HEK293 (cell line): ENCODE measurements at regions not wholly inside any gene's neighbourhood (a gene's known extent, or its start where the extent isn't known, plus 50 kb on each side); places are given as distances from the start of the nearest gene placed in this dataset.

Experiments used
- CTCF ChIA-PET: fragments of 350-600 bp; formaldehyde crosslinking; extraction: SDS; loops from one replicate; lab custom pipeline; 2021; ENCODE audit warnings: antibody characterized with exemption; lab: Yijun Ruan, JAX
- POLR2A ChIA-PET: fragments of 300-600 bp; formaldehyde crosslinking; extraction: SDS; loops from one replicate; lab custom pipeline; 2020; ENCODE audit warnings: antibody characterized with exemption, inconsistent platforms; lab: Yijun Ruan, JAX
- H3K27ac ChIP-seq: fragments of 200-500 bp; sonication (Bioruptor generic); 2 replicates; pipeline ENCODE4 v1.5.1; 2014; ENCODE audit warnings: low read depth, low read length, control low read depth, inconsistent platforms; ENCODE audit errors: extremely low read depth
- H3K36me3 ChIP-seq, 2 experiments: fragments of 200-500 bp in 1 of 2; sonication (Bioruptor generic) in 1 of 2; 1 replicate in 1 of 2; 2 replicates in 1 of 2; pipeline ENCODE4 v1.5.1; 2014 to 2017; ENCODE audit warnings: inconsistent platforms in 2 of 2, low read length in 2 of 2; ENCODE audit not compliant: control insufficient read depth in 2 of 2, insufficient read depth in 1 of 2
- H3K4me1 ChIP-seq: fragments of 200-500 bp; sonication (Bioruptor generic); 2 replicates; pipeline ENCODE4 v1.5.1; 2014; ENCODE audit warnings: mild to moderate bottlenecking, low read length, inconsistent platforms; ENCODE audit not compliant: control insufficient read depth, insufficient read depth
- H3K4me3 ChIP-seq: 2 replicates; pipeline ENCODE4 v1.5.1; 2011; ENCODE audit warnings: low read depth, mild to moderate bottlenecking, control low read depth, low read length, moderate library complexity
- H3K9me3 ChIP-seq: fragments of 200-500 bp; sonication (Bioruptor generic); 2 replicates; pipeline ENCODE4 v1.5.1; 2014; ENCODE audit warnings: low read depth, low read length, inconsistent platforms; ENCODE audit not compliant: control insufficient read depth, insufficient read depth
- IKZF3 ChIP-seq: fragments of 450-650 bp; IDR thresholded peaks from 2 replicates; pipeline ENCODE4 v1.5.0; 2018; ENCODE audit warnings: missing biosample characterization, mild to moderate bottlenecking, missing genetic modification characterization, moderate library complexity
- KLF10 ChIP-seq: fragments of 450-650 bp; IDR thresholded peaks from 2 replicates; pipeline ENCODE4 v1.5.1; 2018; ENCODE audit warnings: missing biosample characterization, mild to moderate bottlenecking, missing genetic modification characterization
- KLF8 ChIP-seq: fragments of 450-650 bp; formaldehyde crosslinking; IDR thresholded peaks from 2 replicates; pipeline ENCODE4 v1.5.1; 2016; ENCODE audit warnings: missing biosample characterization, missing genetic modification characterization
- MZF1 ChIP-seq: fragments of 450-650 bp; formaldehyde crosslinking; IDR thresholded peaks from 2 replicates; pipeline ENCODE4 v1.5.1; 2017; ENCODE audit warnings: missing biosample characterization, missing genetic modification characterization, borderline replicate concordance
- SCRT1 ChIP-seq: fragments of 450-650 bp; formaldehyde crosslinking; IDR thresholded peaks from 2 replicates; pipeline ENCODE4 v1.5.1; 2016; ENCODE audit warnings: missing biosample characterization, missing genetic modification characterization, borderline replicate concordance
- TCF7L2 ChIP-seq: IDR thresholded peaks from 2 replicates; pipeline ENCODE4 v1.6.1; 2011; ENCODE audit warnings: low read depth, mild to moderate bottlenecking, inconsistent platforms, low read length, moderate library complexity, borderline replicate concordance
- ZBTB17 ChIP-seq: fragments of 450-650 bp; formaldehyde crosslinking; IDR thresholded peaks from 2 replicates; pipeline ENCODE4 v1.5.1; 2016; ENCODE audit warnings: missing biosample characterization, missing genetic modification characterization
- ZBTB7A ChIP-seq: fragments of 450-650 bp; formaldehyde crosslinking; IDR thresholded peaks from 2 replicates; pipeline ENCODE4 v1.5.1; 2016; ENCODE audit warnings: low read depth, missing biosample characterization, missing genetic modification characterization
- ZFHX2 ChIP-seq: fragments of 450-650 bp; formaldehyde crosslinking; conservative IDR thresholded peaks from 2 replicates; pipeline ENCODE4 v1.5.1; 2016; ENCODE audit warnings: missing biosample characterization, missing genetic modification characterization
- ZNF112 ChIP-seq: fragments of 450-650 bp; formaldehyde crosslinking; IDR thresholded peaks from 2 replicates; pipeline ENCODE4 v1.5.0; 2017; ENCODE audit warnings: missing biosample characterization, missing genetic modification characterization
- ZNF157 ChIP-seq: fragments of 450-650 bp; formaldehyde crosslinking; IDR thresholded peaks from 2 replicates; pipeline ENCODE4 v1.5.1; 2016; ENCODE audit warnings: missing biosample characterization, missing genetic modification characterization
- ZNF221 ChIP-seq: fragments of 450-650 bp; formaldehyde crosslinking; IDR thresholded peaks from 2 replicates; pipeline ENCODE4 v1.5.1; 2017; ENCODE audit warnings: missing biosample characterization, missing genetic modification characterization, borderline replicate concordance
- ZNF354C ChIP-seq: fragments of 450-650 bp; formaldehyde crosslinking; IDR thresholded peaks from 2 replicates; pipeline ENCODE4 v1.5.1; 2016; ENCODE audit warnings: missing biosample characterization, missing genetic modification characterization, low read depth, borderline replicate concordance
- ZNF398 ChIP-seq: fragments of 450-650 bp; formaldehyde crosslinking; IDR thresholded peaks from 2 replicates; pipeline ENCODE4 v1.5.1; 2017; ENCODE audit warnings: missing biosample characterization, missing genetic modification characterization
- ZNF513 ChIP-seq: fragments of 450-650 bp; IDR thresholded peaks from 2 replicates; pipeline ENCODE4 v1.5.1; 2018; ENCODE audit warnings: missing biosample characterization, missing genetic modification characterization
- ZNF521 ChIP-seq: fragments of 450-650 bp; formaldehyde crosslinking; IDR thresholded peaks from 2 replicates; pipeline ENCODE4 v1.5.1; 2017; ENCODE audit warnings: missing biosample characterization, mild to moderate bottlenecking, missing genetic modification characterization
- ZNF623 ChIP-seq: fragments of 450-650 bp; formaldehyde crosslinking; IDR thresholded peaks from 2 replicates; pipeline ENCODE4 v1.5.1; 2016; ENCODE audit warnings: missing biosample characterization, missing genetic modification characterization
- ZNF692 ChIP-seq: fragments of 450-650 bp; formaldehyde crosslinking; IDR thresholded peaks from 2 replicates; pipeline ENCODE4 v1.5.1; 2016; ENCODE audit warnings: missing biosample characterization, missing genetic modification characterization
- ZNF768 ChIP-seq: fragments of 450-650 bp; formaldehyde crosslinking; IDR thresholded peaks from 2 replicates; pipeline ENCODE4 v1.5.1; 2018; ENCODE audit warnings: missing biosample characterization, mild to moderate bottlenecking, missing genetic modification characterization
- ZXDB ChIP-seq: fragments of 450-650 bp; formaldehyde crosslinking; IDR thresholded peaks from 2 replicates; pipeline ENCODE4 v1.5.1; 2016; ENCODE audit warnings: missing biosample characterization, missing genetic modification characterization
- TF ChIP-seq, protein P1 (sequence below): fragments of 450-650 bp; formaldehyde crosslinking; IDR thresholded peaks from 2 replicates; pipeline ENCODE4 v1.5.1; 2016; ENCODE audit warnings: missing biosample characterization, missing genetic modification characterization
- TF ChIP-seq, protein P2 (sequence below): fragments of 450-650 bp; formaldehyde crosslinking; IDR thresholded peaks from 2 replicates; pipeline ENCODE4 v1.5.1; 2016; ENCODE audit warnings: missing biosample characterization, missing genetic modification characterization, borderline replicate concordance
- TF ChIP-seq, protein P3 (sequence below): fragments of 450-650 bp; formaldehyde crosslinking; IDR thresholded peaks from 2 replicates; pipeline ENCODE4 v1.5.1; 2016; ENCODE audit warnings: missing biosample characterization, missing genetic modification characterization

DNA sequence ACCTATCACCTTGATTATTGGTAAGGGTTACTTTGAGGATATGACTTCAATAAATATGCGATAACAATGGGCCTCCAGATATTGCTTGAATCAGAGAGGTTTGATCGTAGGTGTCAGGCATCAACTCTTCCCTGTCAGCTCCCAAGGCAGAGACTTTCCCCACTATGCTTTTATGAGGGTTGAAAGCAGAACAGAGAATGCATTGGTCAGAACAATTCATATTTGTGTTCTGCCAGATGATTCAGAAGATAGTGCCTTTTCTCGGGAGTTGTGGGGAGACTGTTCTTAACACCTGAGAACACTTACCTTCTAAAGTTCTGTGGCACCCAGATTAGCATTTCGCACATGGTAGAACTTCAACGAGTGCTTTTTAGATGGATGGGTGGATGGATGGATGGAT lies 386.3 kb upstream of the CADM1 start:
- POLR2A ChIA-PET, result no interaction called here
- CTCF ChIA-PET, result no interaction called here
- Histone ChIP-seq H3K9me3 (no peaks in the 10 kb centered on the region), H3K36me3 (no peaks in the 10 kb centered on the region), H3K4me3 (no peak overlapping the region), H3K27ac (no peak overlapping the region), H3K4me1 (no peaks in the 10 kb centered on the region)
- TF ChIP-seq IKZF3 (tag by site-specific recombination), result no peak
- no peak for TF ChIP-seq TCF7L2
- no peak for TF ChIP-seq ZFHX2 (tag by site-specific recombination)
- TF ChIP-seq ZNF521 (tag by site-specific recombination), result no peak
- TF ChIP-seq ZNF221, result no peak
- TF ChIP-seq ZBTB7A (tag by site-specific recombination), result no peak
- TF ChIP-seq ZNF112 (tag by site-specific recombination), result no peak
- TF ChIP-seq, protein P1, sequence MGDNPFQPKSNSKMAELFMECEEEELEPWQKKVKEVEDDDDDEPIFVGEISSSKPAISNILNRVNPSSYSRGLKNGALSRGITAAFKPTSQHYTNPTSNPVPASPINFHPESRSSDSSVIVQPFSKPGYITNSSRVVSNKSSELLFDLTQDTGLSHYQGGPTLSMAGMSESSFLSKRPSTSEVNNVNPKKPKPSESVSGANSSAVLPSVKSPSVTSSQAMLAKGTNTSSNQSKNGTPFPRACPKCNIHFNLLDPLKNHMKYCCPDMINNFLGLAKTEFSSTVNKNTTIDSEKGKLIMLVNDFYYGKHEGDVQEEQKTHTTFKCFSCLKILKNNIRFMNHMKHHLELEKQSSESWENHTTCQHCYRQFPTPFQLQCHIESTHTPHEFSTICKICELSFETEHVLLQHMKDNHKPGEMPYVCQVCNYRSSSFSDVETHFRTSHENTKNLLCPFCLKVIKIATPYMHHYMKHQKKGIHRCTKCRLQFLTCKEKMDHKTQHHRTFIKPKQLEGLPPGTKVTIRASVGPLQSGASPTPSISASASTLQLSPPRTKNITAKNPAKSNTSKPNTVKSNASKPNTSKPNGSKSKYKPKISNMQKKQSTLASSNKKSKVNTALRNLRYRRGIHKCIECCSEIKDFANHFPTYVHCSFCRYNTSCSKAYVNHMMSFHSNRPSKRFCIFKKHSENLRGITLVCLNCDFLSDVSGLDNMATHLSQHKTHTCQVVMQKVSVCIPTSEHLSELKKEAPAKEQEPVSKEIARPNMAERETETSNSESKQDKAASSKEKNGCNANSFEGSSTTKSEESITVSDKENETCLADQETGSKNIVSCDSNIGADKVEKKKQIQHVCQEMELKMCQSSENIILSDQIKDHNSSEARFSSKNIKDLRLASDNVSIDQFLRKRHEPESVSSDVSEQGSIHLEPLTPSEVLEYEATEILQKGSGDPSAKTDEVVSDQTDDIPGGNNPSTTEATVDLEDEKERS (tag by site-specific recombination), result no peak
- TF ChIP-seq ZNF157 (tag by site-specific recombination), result no peak
- TF ChIP-seq MZF1 (tag by site-specific recombination), result no peak
- no peak for TF ChIP-seq ZNF623 (tag by site-specific recombination)
- no peak for TF ChIP-seq ZNF692 (tag by site-specific recombination)
- TF ChIP-seq ZXDB (tag by site-specific recombination), result no peak
- TF ChIP-seq, protein P2, sequence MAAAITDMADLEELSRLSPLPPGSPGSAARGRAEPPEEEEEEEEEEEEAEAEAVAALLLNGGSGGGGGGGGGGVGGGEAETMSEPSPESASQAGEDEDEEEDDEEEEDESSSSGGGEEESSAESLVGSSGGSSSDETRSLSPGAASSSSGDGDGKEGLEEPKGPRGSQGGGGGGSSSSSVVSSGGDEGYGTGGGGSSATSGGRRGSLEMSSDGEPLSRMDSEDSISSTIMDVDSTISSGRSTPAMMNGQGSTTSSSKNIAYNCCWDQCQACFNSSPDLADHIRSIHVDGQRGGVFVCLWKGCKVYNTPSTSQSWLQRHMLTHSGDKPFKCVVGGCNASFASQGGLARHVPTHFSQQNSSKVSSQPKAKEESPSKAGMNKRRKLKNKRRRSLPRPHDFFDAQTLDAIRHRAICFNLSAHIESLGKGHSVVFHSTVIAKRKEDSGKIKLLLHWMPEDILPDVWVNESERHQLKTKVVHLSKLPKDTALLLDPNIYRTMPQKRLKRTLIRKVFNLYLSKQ, result no peak
- TF ChIP-seq ZNF513 (tag by site-specific recombination), result no peak
- no peak for TF ChIP-seq KLF8
- TF ChIP-seq ZBTB17, result no peak

- no peak overlapping the region for H3K4me3 ChIP-seq
- no peak overlapping the region for H3K27ac ChIP-seq
- CTCF ChIA-PET, result interaction anchor here (0.6 kb wide), 1 partner anchor 233 kb away, joined by 3 read pairs; no protein-coding TSS in a partner anchor
- H3K36me3 ChIP-seq, result no peaks in the 10 kb centered on the region
- H3K9me3 ChIP-seq, result no peaks in the 10 kb centered on the region
- TF ChIP-seq SCRT1 (no peak), ZNF768 (tag by site-specific recombination) (no peak), ZNF398 (tag by site-specific recombination) (no peak), ZNF354C (no peak), KLF10 (tag by site-specific recombination) (no peak), ZNF692 (tag by site-specific recombination) (no peak)
- TF ChIP-seq, protein P3, sequence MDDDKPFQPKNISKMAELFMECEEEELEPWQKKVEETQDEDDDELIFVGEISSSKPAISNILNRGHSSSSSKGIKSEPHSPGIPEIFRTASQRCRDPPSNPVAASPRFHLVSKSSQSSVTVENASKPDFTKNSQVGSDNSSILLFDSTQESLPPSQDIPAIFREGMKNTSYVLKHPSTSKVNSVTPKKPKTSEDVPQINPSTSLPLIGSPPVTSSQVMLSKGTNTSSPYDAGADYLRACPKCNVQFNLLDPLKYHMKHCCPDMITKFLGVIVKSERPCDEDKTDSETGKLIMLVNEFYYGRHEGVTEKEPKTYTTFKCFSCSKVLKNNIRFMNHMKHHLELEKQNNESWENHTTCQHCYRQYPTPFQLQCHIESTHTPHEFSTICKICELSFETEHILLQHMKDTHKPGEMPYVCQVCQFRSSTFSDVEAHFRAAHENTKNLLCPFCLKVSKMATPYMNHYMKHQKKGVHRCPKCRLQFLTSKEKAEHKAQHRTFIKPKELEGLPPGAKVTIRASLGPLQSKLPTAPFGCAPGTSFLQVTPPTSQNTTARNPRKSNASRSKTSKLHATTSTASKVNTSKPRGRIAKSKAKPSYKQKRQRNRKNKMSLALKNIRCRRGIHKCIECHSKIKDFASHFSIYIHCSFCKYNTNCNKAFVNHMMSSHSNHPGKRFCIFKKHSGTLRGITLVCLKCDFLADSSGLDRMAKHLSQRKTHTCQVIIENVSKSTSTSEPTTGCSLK (tag by site-specific recombination), result no peak
- POLR2A ChIA-PET, result no interaction called here
- no peaks in the 10 kb centered on the region for H3K4me1 ChIP-seq
Observed at GRCh38 chr11:115889712-115890111, 385.5 kb upstream of the CADM1 start.
